Type B pancreatic cell (in vitro differentiated cells): ENCODE measurements at regions not wholly inside any gene's neighbourhood (a gene's known extent, or its start where the extent isn't known, plus 50 kb on each side); places are given as distances from the start of the nearest gene placed in this dataset.

Experiments
- DNase-seq: peaks from one replicate; pipeline ENCODE4 v3.0.0; 2021; ENCODE audit warnings: mixed read lengths; ENCODE audit not compliant: unreplicated experiment; ENCODE audit errors: extremely low spot score
- H3K27ac Mint-ChIP-seq: 2 replicates; pipeline ENCODE4 v1.8.0; 2021; ENCODE audit warnings: mild to moderate bottlenecking, mixed read lengths
- H3K27me3 Mint-ChIP-seq: 2 replicates; pipeline ENCODE4 v1.8.0; 2021; ENCODE audit warnings: mixed read lengths
- H3K36me3 Mint-ChIP-seq: 2 replicates; pipeline ENCODE4 v1.8.0; 2021; ENCODE audit warnings: mixed read lengths
- H3K4me1 Mint-ChIP-seq: one replicate; pipeline ENCODE4 v1.8.0; 2021; ENCODE audit warnings: mixed read lengths; ENCODE audit not compliant: unreplicated experiment
- H3K4me3 Mint-ChIP-seq: 2 replicates; pipeline ENCODE4 v1.8.0; 2021; ENCODE audit warnings: mild to moderate bottlenecking, mixed read lengths
- H3K9me3 Mint-ChIP-seq: 2 replicates; pipeline ENCODE4 v1.8.0; 2021; ENCODE audit warnings: mixed read lengths
- CTCF ChIP-seq: fragments of 200-600 bp; sonication (generic); conservative IDR thresholded peaks from 2 replicates; pipeline ENCODE4 v1.5.0; 2021; ENCODE audit warnings: antibody characterized with exemption, mild to moderate bottlenecking

- H3K27me3 Mint-ChIP-seq = no peaks in the 10 kb centered on the region
- DNase-seq = no peak
- H3K4me3 Mint-ChIP-seq = no peak overlapping the region
- H3K9me3 Mint-ChIP-seq = no peaks in the 10 kb centered on the region
- TF ChIP-seq CTCF = no peak
- H3K4me1 Mint-ChIP-seq = peaks cover 10% of the 10 kb centered on the region
- no peak overlapping the region for H3K27ac Mint-ChIP-seq
- H3K36me3 Mint-ChIP-seq = no peaks in the 10 kb centered on the region
These were observed 147.0 kb upstream of the KCNMB2 start for GRCh38 chr3:178389258-178389657.

GRCh38 chr3:178392511-178392926, 143.7 kb upstream of the KCNMB2 start:
- Mint-ChIP-seq H3K4me1 (no peaks in the 10 kb centered on the region), H3K27ac (no peak overlapping the region), H3K9me3 (no peaks in the 10 kb centered on the region), H3K4me3 (no peak overlapping the region), H3K36me3 (no peaks in the 10 kb centered on the region), H3K27me3 (no peaks in the 10 kb centered on the region)
- DNase-seq = no peak
- TF ChIP-seq CTCF = no peak

- Mint-ChIP-seq H3K4me1 (no peaks in the 10 kb centered on the region), H3K27ac (no peak overlapping the region), H3K9me3 (peaks cover 4% of the 10 kb centered on the region), H3K4me3 (no peak overlapping the region), H3K36me3 (no peaks in the 10 kb centered on the region), H3K27me3 (no peaks in the 10 kb centered on the region)
- DNase-seq = no peak
- TF ChIP-seq CTCF = no peak
These were observed 143.1 kb upstream of the KCNMB2 start for GRCh38 chr3:178393146-178393545.

- no peak overlapping the region for H3K4me3 Mint-ChIP-seq
- no peak for DNase-seq
- TF ChIP-seq CTCF = no peak
- H3K4me1 Mint-ChIP-seq = no peaks in the 10 kb centered on the region
- no peak overlapping the region for H3K27ac Mint-ChIP-seq
- no peaks in the 10 kb centered on the region for H3K36me3 Mint-ChIP-seq
- peaks cover 6% of the 10 kb centered on the region for H3K9me3 Mint-ChIP-seq
- H3K27me3 Mint-ChIP-seq = no peaks in the 10 kb centered on the region
These were observed 142.4 kb upstream of the KCNMB2 start for GRCh38 chr3:178393824-178394223.

GRCh38 chr3:178396318-178396717, 139.9 kb upstream of the KCNMB2 start:
- no peak for DNase-seq
- H3K27me3 Mint-ChIP-seq = no peaks in the 10 kb centered on the region
- no peak for TF ChIP-seq CTCF
- no peaks in the 10 kb centered on the region for H3K4me1 Mint-ChIP-seq
- H3K9me3 Mint-ChIP-seq = peaks cover 12% of the 10 kb centered on the region
- no peak overlapping the region for H3K4me3 Mint-ChIP-seq
- no peak overlapping the region for H3K27ac Mint-ChIP-seq
- H3K36me3 Mint-ChIP-seq = no peaks in the 10 kb centered on the region

- Mint-ChIP-seq H3K27ac (no peak overlapping the region), H3K27me3 (no peaks in the 10 kb centered on the region), H3K4me3 (no peak overlapping the region), H3K4me1 (no peaks in the 10 kb centered on the region), H3K9me3 (peaks cover 12% of the 10 kb centered on the region), H3K36me3 (no peaks in the 10 kb centered on the region)
- no peak for TF ChIP-seq CTCF
- DNase-seq = no peak
These were observed 139.0 kb upstream of the KCNMB2 start for GRCh38 chr3:178397202-178397601.
